HG02588 (cell line): ENCODE measurements at regions not wholly inside any gene's neighbourhood (a gene's known extent, or its start where the extent isn't known, plus 50 kb on each side); places are given as distances from the start of the nearest gene placed in this dataset.
"Not testable (repeated sequence)": the region's sequence is repeated elsewhere in the genome, so short reads cannot be mapped to it uniquely, and the experiment has no call there.

ENCODE experiments used
- ATAC-seq: cut with Tn5 transposase; IDR thresholded peaks from one replicate; pipeline ENCODE4 v1.9.1; 2021; ENCODE audit warnings: mild to moderate bottlenecking, moderate library complexity; ENCODE audit not compliant: unreplicated experiment

DNA sequence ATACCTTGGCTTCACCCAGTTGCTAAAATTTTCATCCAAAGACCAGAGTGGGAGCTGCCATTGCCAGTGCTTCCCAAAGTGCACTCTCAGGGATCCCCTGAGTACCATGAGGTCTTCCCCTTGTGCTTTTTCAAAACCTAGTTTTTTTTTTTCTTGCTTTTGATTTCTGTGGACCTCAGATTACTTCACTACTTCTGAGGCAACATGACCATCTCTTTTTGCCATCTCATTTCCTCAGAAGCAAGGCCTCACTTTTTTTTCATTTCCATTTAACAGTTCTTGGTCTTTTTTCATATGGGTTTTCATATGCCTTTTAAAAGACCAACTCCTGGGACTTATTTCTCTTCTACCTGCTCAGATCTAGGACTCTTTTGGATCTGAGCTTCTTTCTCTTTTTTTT lies 64.1 kb upstream of the MMS22L start:
- ATAC-seq = no peak

DNA sequence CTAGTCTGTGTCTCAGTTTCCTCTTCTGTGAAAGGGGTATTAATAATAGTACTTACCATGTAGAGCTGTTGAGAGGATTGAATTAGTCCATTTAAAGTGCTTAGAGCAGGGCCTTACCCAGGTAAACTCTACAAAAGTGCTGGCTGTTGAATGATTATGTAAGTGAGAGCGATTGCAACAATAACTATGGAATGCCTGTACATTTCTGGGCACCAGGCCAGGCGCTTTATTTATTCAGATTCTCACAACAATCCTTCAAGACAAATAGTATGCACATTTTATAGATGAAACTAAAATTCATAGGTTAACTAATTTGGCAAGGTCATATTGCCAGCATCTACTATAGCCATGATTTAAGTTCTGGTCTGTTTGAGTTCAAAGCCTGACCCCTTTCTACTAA lies 78.3 kb upstream of the MMS22L start:
- ATAC-seq = no peak

DNA sequence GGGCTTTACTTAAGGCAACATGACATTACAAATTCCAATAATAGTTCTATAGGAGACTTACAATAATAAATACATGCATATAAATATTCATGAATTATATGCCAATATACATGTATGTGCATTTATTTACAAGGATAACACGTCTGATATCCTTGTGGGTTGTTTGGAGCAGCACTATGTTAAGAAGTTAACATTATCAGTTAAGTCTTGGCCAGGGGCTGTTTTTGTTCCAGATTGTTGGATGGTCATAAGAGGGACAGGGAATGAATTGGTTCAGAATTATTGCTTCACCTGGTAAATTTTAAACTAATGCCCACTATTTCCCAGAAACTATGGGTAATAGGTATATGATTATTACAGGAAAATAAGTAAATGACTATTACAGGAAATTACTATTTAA lies 81.3 kb upstream of the MMS22L start:
- no peak for ATAC-seq

DNA sequence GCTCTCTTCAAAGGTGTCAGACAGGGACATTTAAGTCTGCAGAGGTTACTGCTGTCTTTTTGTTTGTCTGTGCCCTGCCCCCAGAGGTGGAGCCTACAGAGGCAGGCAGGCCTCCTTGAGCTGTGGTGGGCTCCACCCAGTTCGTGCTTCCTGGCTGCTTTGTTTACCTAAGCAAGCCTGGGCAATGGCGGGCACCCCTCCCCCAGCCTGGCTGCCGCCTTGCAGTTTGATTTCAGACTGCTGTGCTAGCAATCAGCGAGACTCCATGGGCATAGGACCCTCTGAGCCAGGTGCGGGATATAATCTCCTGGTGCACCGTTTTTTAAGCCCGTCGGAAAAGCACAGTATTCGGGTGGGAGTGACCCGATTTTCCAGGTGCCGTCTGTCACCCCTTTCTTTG lies 99.1 kb upstream of the MMS22L start:
- not testable (repeated sequence) for ATAC-seq

DNA sequence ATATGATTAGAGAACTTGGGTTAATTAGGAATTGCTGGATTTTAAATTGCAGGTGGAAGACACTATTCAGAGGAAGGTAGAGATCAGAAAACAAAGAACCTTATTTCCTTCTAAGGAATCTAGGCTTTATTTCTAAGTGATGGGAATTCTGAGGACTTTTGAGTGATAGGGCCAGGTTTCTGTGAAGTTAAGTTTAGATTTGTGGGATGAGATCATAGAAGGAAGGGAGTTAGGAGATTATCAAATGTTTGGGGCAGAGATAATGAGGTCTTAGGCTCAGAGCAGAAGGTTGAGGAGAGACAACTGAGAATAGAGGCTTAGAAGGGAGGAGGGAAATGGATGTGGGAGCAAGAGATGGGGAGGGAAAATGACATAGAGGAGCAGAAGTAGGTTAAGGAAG lies 109.7 kb upstream of the MMS22L start:
- ATAC-seq = no peak

DNA sequence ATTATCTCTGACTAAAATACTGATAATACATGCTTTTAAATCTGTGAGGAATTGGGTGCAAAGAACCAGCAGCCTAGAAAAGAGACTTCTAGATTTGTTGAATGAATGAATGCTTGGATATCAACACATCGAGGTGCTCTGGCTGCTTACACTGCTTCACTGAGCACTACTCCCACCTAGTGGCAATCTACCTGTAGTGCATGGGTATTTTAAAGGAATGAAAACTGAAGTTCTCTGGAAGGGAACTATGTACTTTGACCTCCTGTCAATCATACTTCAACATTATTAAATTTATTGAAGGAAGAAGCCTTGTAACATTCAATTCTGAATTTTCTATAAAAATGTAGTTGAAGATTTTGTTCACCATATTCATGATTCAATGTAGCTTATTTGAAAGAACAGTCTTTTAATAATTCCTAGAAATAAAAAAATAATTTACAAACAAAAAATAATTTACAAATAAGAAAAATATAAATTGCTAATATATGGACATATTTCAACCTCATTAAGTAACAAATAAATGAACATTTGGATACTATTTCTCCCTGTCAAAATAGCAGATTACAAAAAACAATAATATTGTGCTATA lies 111.2 kb upstream of the MMS22L start:
- peak; percentile 94 for ATAC-seq

DNA sequence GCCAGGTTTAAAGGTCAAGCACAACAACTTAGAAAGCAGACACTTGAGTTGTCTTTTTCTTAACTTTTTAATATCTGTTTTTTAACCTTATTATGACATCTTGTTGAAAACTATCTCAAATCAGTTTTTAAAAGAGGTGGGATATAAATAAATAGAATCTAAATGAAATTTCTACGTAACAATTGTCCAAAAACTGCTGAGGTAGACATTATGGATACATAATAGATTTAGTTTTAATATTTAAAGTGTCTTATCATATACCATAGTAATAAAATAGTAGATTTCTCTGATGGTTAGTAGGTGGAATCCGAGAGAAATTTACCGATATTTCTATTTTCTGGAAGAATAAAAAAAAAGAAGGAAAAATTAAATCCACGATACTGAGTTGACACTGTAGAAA lies 113.9 kb upstream of the MMS22L start:
- ATAC-seq = no peak

DNA sequence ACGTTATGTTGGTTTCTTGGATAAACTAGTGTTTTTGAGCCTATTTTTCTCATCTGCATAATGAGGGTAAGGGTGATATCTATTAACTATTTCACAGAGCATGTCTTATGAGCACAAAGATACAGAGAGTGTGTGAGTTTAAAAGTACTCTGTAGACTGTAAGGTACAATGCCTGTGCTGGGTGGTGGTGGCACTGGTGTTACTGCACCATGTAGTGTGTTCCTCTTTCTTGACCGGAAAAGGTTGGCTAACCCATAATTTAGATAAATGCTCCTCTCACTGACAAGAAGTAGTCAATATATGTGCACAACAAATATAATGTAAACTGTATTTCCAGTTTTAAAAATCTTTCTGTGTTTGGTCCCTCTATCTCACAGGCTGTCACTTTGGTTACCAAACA lies 116.2 kb upstream of the MMS22L start:
- ATAC-seq = no peak

DNA sequence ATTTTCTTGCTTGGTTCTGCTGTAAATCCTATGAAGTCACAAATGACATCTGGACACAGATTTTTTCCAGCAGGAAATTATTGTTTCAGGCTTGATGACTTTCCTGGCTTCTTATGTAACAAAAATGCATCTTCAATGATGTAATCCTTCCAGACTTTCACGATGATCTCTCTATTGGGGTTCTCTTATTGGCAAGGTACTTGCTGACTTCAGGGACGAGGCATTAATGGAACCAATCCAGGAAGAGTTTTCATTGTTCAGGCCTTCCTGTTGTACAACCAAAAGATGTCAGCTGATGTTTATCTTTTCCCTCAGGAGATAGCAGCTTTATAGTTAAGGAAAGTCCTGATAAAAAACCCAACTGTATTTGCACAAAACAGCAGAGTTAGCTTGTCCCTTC lies 118.5 kb upstream of the MMS22L start:
- ATAC-seq = no peak

DNA sequence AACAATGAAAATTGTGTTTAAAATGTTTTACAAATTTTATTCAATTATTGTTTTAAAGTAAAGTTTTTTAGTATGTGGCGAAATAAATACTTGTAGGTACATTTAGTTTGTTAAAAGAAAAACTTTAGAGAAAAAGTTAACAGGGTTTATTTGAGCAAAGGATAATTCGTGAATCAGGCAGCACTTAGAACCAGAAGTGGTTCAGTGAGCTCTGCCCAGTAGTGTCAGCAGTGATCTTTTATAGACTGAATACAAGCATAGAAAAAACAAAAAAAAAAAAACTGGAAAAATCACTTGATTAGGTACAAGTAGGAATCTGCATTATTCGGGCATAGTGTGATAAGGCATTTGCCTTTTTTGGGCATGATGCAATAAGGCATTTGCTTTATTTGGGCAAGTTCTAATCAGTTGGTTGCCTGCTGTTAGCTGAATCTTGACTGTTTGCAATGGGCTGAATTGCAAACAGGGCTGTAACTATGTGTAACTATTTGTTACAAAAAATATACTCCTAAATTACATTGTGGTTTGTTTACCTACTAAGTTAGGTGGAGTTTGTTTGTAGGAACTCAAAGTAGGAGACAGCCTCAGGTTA lies 122.9 kb upstream of the MMS22L start:
- no peak for ATAC-seq

DNA sequence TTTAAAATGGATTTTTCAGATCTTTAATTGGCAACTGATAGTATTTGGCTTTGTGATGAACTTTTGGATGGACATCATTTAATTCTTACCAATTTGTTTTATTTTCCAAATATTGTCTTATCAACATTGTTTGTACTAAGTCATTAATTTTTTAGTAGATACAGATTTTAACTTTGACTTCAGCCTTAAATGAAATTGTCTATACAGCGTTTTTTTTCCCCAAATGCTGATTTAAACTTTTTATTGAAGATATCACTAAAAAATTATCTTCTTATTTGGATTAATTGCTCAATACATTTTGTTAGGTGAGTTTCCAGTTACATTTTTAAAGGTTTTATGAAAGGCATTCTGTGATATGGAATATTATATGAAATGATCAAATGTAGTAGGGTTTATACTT lies 123.6 kb upstream of the MMS22L start:
- ATAC-seq = no peak

DNA sequence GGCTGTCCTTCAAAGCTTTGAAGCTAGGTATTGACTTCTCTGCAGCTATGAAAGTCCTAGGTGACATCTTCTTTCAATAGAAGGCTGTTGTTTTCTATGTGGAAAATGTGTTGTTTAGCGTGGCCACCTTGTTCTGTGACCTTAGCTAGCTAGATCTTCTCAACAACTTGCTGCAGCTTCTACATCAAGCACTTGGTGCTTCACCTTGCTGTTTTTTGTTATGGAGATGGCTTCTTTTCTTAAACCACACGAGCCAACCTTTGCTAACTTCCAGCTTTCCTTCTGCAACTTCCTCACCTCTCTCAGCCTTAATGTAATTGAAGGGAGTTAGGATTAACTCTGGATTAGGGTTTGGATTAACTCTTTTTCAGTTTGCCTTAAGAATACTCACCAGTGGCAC lies 128.6 kb upstream of the MMS22L start:
- ATAC-seq = no peak

DNA sequence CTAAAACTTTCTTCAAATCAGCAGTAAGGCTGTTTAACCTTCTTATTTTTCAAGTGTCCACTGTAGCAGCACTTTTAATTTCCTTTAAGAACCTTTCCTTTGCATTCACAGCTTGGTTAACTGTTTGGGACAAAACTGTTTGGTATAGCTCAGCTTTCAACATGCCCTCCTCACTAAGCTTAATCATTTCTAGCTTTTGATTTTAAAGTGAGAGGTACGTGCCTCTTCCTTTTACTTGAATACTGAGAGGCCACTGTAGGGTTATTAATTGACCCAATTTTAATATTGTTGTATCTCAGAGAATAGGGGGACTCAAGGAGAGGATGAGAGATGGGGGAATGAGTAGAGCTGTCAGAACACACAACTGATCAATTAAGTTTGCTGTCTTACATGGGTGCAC lies 129.5 kb upstream of the MMS22L start:
- ATAC-seq = no peak

DNA sequence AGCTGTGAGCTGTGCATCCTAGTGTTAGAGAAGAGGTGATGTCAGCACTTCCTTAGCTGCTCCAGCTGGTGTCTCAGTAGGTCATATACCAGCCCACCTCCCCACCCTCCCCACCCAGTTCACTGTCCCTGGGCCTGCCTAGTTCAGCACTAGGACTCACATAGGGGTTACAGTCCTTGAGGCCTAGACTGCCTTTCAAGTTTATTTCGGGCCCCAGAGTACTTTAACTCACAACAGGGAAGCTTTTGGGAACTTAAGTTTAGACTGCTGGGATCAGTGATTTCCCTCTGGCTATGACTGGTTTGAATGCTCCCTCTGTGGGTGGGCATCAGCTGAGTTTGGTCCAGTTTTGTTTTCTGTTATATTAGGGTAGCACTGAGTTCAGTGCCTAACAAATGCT lies 139.2 kb upstream of the MMS22L start:
- no peak for ATAC-seq

DNA sequence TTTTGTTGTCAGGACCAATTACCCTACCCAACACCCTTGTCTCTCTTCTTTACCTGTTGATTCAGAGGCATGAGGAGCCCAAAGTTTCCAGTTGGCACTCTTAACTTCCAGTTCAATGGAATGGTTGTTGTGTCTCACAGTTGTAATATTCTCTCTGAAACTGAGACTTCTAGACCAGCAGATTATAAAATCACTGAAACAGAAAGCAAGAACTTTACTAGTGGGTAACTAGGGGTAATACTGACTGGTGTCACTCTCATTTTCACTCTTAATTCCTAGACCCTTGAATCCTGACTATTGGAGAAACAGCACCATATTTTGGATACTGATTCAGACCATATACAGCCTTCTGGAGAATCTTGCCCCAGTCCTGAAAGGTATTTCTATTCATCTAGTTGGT lies 140.2 kb upstream of the MMS22L start:
- peak; percentile 74 for ATAC-seq

DNA sequence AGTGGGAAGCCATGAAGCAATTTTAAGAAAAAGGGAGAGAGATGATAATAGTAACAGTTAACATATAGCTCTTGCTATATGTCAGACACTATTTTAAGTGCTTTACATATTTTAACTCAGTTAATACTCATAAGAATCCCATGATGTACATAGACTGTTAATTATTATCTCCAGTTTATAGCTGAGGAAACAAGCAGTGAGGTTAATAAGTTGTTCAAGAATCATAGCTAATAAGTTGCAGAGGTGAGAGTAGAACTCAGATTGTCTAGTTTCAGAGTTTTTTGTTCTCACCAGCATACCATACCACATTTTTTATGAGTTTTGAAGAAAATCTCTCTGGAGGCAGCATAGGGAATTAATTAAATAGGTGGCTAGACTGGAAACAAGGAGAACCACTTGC lies 144.6 kb upstream of the MMS22L start:
- ATAC-seq = peak; percentile 74

DNA sequence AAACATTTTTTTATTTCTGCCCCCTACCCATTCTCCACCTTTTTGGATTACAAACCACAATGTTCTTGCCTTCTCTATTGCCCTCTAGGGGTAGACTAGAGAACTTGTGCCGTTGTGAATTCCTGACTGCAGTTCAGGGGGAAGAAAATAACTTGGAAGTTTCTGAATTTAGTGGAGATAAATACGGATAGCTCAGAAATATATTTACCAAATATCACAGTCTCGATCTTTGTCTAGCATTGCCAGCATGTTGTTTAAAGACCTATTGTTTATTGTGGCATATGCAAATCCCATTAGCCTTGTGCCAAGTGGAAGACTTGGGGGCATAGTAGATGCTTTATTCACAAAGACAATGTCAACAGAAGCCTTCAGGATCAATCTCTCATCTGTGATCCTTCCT lies 154.1 kb upstream of the MMS22L start:
- ATAC-seq = no peak

DNA sequence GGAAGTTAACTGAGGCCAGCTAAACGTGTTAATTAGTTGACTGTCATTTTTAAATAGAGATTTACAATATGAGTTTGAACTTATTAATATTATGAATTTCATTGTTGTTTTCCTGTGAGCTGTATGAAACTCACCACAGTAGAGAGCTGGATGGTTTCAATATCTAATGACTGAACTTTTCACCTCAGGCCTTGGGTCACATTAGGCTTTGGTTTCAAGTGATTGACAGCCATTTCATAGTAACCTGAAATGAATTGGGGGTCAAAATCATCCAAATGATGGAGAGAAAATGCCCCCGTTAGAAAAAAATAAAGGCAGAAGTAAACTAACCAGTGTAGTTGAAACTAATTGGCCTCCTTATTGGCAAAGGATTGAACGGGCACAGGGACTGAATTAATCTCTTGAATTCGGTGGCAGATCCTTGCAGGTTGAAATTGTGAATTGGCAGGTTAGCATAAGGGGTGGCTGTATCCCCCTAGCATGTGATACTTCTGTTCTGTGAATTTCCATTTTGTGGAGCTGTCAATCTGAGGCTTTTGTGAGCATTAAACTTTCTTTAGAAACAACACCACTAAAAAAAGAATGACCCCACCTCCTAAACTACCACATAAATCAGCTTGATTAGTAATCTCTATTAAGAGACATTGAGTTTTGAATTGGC lies 155.1 kb upstream of the MMS22L start:
- peak; percentile 73 for ATAC-seq

DNA sequence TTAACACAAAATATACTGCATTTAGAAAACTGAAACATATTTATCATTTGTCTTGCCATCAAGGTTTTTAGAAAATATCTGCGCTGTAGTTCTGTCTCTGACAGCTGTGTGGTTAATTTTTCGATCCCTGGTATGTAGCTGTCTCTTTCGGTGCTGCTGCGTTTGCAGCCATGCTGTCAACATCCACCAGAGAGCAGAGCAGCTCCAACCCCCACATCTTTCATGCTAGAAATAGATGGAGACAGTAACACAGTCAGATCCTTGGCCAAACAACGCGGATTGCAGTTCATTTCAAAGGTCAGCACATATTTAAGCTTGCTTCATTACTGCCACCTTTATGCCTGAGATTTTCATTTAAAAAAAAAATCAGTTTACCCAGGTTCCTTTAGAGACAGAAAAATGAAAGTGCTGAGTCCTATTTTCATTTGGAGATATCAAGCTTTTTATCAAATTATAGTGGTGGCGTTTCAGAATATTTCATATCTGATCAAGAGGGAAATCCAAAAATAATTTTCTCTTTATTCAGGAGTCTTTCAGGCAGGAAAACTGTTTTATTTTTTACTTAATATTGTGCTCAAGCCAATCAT lies 157.7 kb upstream of the MMS22L start:
- no peak for ATAC-seq

DNA sequence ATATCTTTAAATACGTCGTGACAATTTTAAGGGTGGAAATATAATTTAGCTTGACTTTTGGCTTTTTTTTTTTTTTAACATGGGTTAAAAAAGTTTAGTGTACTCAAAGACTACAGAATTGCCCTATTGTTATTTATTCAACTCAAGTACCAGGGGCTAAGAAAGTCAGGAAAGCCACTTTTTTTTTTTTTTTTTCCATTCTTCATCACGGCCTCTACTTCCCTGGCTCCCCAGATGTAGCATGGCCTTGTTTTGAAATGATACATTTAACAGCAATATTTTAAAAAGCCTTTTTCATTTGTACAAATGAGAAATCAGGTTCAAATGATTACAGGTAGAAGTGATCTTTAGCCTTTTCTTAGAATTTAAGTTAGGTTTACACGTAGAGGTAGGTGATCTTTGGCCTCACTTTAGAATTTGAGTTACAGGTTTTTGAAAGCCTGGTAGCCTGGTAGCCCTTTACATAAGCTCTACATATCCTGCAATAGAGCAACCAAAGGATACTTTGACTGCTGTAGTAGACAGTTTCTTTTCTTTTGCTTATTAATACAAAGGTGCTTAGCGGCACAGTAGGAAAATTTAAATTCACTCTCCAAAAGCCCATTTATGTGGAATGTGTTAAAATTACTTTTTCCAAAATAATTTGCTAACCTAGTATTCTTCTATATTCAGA lies 160.5 kb upstream of the MMS22L start:
- ATAC-seq = no peak

DNA sequence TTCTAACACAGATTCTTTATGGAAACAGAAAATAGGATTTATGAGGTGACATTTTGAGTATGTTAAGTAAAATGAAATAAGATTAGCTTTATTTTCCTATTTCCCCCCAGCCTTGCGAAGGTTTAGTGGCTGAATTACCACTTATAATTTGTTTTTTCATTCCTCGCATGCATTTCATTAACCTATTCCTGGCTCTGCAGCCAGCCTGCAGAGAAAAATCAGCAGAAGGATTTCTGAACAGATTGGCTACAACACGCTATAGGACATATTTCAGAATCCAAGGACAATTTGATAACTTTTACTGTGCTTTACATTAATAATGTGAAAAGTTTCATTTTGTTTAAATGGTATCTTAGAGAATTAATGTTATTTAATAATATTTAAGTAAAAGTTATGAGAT lies 162.4 kb upstream of the MMS22L start:
- no peak for ATAC-seq

DNA sequence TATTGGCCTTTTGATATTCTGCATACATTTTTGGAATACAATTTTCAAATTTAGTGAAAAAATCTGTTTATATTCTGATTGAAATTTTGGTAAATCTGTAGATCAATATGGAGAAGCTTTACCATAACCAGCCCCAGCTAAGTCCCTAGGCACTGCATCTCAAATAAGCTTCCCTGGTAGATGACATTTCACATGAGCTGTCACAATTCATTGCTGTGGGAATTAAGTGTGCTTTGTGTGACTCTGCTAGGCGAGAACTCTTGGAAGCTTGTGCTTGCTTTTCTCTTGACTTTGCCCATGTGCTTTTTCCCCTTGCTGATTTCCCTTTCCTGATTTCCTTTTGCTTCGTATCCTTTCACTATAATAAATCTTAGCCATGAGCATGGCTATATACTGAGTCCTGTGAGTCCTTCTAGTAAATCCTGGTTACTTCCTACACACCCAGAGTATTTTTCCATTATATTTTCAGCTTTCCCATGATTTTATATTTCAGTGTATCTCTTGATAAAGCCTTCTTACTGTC lies 166.5 kb upstream of the MMS22L start:
- ATAC-seq = no peak
